ENCODE measurements at regions not wholly inside any gene's neighbourhood (a gene's known extent, or its start where the extent isn't known, plus 50 kb on each side); places are given as distances from the start of the nearest gene placed in this dataset.

DNA sequence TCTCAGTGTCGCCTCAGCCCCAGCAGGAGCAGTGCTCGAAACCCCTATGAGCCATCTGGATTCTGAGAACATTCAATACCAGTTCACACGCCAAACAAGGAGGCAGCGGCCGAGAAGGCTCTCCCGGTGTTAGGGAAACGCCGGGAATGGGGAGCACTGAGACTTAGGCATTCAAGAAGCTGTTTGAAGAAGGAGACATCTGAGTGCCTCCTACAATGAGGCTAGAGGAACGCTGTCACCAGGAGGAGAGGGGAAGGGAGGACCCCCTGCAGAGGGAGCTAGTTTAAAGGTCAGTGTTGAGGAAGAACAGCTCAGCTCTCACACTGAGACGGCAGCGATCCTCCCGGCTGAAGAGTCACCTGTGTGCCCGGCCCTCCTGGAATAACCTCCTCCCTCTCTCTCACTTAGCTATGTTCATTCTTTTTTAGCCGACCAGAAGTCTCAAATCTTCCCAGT, 69.9 kb downstream of the SERPINA3 start:
- DNase-seq = no peak

DNA sequence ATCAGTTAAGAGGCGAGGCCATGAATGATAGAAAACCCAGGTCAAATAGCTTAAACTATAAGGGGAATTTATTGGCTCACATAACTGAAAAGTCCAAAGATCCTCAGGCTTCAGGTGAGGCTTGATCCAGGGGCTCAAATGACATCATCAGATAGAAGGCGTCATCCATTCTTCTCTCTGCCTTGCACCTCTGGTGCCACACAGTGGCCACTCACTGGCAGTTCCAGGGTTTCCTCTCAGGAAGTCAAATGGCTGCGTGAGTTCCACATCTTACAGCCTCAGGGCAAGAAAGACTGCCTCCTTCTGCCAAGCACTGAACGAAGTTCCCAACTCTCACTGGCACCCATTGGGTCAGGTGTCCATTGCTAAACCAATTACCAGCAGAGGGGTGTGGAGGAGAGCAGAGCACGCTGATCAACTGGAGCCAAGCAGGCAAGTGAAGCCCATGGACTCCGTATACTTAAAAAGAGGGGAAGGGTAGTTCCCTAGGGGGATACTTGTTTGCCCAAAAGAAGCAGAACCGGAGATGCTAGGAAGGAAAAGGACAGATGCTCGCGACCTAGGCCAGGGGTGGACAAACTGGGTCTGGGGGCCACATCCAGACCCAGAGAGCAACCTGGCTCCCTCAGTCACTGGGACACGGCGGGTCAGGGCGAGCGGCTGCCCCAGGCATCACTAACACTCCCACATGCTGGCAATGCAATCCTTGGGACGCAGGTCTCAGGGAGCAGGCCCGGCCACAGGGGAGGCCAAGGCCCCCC, 69.3 kb downstream of the SERPINA3 start:
- DNase-seq = no peak

DNA sequence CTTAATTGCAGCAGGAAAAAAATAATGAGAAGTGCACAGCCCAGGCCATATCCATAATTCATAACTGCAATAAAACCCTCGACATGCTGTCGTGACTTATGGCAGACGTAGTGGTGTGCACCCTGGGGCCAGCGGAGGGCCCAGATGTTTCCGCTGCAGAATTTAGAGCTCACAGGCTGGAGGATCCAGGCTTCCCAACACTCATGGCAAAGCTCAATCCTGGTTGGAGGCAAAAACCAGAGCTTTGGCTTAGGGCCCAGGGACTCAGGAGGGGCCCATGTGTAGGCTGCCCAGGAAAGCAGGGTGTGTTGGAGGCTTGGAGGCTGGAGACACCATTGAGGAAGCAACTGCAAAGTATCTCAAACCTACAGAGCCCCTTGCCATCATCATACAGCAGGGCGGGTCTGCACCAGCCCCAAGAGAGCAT, 68.7 kb downstream of the SERPINA3 start:
- no peak for DNase-seq

DNA sequence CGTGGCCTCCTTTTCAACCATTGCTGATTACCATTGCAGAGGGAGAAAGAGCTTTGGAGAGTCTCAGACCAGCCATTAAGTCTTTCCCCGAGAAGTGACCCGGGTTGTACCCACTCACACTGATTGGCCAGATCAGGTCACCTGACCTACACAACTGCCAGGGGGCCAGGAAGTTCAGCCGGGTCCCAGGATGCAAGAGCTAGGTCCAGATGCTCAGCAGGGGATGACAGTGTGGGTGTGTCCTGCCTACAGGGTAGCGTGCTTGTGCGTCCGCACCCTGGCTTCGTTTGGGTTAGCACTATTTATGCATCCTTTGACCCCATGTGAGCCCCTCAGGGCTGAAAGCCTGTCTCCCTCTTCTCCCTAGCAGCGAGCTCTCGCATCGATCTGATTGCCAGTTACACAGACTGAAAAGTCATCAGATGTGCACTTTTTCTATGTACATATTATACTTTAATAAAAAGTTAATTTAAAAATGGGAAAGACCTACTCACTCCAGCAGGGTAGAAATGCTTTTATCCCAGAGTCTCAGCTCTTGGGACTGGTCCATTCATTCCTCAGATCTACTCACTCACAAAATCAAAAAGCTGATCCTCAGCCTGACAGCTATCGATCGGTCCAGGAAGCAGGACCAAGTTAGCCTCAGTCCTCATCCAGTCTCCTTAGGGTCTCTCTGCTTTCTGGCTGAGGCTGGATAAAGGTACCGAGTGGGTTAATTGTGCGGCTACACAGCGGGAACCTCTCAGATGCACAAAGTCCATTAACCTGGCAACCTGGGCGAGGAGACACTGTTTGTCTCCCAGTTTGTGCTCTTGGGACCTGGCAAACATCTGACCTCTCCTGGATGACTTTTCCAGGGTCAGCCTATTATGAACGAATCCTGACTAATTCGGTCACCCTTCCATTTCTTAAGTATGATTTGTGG, 68.0 kb downstream of the SERPINA3 start:
- no peak for DNase-seq

DNA sequence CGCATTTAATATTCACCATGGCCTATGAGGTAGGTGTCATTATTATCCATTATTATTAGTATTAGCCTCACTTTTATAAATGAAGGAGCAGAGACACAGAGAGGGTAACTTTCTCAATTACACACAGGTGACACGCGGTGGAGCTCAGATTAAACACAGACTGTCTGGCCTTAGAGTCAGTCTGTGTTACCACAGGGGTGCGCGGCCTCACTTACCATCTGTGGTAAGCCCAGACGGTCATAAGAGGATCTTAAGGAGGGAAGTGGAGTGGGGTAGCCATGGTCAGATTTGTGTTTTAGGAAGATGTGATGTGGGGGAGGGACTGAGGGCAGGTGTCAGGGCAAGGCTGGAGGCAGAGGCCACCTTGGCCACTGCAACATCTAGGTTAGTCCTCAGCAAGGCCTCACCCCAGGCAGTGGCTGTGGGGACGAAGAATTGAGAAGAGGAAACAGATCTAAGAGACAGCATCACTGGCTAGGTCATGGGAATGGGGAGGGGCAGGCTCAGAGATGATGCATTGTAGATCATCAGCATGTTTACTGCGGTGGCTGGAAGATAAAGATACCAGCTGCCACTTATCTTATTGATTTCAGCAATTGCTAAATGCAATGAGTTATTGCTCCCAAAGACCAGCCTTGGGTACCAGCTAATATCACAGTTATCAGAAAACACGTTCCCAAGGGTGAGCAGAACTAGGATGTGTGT, 67.1 kb downstream of the SERPINA3 start:
- DNase-seq = no peak

DNA sequence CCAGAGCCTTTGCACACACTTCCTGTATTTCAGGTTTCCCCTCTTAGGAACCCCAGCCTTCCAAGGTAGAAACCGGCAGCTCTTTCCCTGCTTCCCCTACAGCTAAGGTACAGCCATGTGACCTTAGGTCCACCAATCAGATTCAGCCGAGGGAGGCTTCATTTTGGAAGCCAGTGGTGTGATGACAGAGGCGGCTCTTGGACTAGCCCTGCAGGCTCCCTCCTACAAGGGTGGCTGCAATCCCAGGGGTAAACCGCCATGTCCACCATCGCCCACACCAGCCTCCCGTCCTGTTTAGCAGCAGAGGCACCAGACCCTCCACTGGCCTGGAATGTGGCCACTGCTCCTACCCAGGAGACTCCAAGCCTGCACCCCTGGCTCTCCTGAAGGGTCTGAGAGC, 65.6 kb downstream of the SERPINA3 start:
- no peak for DNase-seq

DNA sequence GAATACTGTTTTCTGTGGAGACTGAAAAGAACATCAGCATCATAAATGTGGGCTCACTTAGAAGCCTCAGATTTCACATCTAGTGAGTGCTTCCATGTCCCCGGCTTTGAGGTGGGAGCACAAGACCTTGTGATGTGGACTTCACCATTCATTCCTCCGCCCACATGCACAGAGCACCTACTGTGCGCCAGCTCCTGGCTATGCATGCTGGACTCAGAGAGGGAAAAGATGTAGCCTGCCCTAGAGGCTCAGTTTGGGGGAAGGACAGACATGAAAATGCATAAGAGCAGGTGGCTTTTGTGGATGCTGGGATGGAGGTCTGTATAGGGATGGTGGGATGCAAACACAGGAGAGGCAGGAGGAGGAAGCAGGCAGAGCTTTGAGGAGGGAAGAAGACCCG, 65.0 kb downstream of the SERPINA3 start:
- no peak for DNase-seq

DNA sequence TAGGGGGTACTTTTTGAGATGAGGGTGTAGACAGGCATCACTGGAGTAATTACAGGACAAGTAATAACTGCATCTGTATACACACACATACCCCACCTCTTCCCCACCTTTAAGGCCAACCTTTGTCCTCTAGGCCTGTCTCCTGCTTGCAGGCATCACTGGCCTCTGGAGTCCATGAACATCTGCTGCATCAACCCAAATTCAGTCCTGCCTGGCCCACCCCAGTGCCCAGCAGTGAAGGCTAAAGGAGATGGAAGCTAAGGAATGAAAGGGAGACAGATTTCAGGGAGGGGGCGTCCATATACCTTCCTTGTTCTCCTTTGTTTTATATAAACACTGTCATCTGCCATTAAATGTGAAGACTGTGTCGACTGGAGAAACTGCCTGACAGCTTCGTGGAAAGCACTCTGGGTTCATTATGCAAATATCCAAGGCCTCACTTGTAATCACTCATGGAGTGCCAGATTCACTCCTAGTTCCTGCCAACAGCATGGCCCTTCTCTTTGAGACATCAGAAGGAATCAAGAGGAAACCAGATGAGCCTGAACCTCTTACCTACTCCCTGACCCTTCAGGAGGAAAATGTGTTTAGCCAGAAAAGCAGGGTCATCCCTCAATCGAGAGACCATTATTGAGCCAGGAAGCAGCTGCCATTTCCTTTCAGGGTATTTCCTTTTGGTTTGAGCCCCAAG, 64.4 kb downstream of the SERPINA3 start:
- no peak for DNase-seq

DNA sequence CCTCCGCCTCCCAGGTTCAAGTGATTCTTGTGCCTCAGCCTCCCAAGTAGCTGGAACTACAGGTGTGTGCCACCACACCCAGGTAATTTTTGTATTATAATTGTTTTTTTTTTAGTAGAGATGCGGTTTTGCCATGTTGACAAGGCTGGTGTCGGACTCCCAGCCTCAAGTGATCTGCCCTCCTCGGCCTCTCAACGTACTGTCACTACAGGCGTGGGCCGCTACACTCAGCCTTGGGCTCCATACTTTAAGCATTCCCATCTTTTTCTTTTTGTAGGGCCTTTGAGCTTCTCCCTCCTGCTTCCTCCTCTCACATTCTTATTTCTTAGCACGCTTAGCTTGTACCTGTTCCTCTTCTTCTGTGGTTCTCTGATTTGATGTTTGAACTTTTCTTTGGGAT, 62.8 kb downstream of the SERPINA3 start:
- no peak for DNase-seq

DNA sequence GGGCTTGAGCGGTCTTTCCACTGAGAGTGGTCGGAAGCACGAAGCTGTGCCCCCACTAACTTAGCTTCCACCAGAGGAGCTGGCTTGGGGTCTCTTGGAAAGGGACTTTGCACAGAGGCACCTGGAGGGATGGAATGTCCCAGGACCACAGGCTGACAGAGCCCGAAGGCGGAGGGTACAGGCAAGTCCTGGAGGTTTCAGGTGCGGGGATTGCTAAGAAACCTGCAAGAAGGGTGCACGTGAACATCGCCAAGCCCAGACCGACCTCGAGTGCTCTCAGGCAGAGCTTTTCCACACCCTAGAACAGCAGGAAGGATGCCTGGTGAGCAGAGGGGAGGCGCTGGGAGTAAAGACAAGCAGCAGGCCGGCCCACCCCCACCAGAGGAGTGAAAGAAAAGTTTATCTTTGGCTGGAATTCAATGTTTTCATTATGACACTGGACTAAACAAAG, 61.6 kb downstream of the SERPINA3 start:
- no peak for DNase-seq
